NCI-H2029 treated with DMSO at 0.1 percent for 48 hours (cell line): ENCODE measurements at regions not wholly inside any gene's neighbourhood (a gene's known extent, or its start where the extent isn't known, plus 50 kb on each side); places are given as distances from the start of the nearest gene placed in this dataset.

ENCODE experiments used
- DNase-seq: peaks from one replicate; lab custom pipeline; 2025; lab: John Stamatoyannopoulos, UW

DNA sequence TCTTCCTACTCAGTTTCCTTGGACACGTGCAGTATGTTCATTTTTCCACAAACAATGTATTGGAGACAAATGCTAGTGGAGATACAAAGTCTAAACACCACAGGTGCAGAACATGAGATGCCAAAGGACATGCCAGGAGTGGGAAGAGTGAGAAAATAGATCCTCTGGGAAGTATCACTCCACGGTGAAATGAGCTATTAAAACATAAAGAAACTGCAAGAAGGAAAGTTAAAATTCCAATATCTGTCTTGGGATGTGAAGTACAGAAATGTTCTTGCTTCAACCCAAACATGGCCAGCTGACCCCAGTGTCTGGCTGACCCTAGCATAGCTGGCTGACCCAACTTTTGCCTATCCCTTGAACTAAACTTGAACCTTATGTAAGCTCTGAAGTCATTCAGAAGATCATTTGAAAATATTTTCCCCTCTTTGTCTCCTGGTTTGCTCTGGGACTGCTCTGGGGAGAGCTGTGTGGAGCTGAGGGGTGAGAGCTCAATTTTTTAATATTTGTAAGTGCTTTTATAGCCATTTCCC lies 59.5 kb downstream of the FZD1 start:
- no peak for DNase-seq

DNA sequence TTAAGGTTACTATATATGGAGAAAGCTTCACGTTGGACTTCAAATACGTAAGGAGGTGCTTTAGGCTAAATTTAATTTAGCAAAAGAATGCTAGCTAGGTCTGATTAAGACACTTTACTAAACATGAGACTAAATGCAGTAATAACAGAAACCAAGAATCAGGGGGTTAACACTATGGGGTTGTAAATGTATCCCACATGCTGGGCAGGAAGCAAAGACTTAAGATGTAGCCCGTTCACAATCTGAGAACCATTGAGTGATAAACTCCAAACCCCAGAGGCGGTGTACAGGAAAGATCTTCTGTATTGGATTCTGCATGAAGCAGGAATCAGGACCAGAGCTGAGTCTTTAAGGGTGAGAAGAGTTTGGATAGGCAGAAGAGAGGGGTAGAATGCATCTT lies 60.4 kb downstream of the FZD1 start:
- no peak for DNase-seq

DNA sequence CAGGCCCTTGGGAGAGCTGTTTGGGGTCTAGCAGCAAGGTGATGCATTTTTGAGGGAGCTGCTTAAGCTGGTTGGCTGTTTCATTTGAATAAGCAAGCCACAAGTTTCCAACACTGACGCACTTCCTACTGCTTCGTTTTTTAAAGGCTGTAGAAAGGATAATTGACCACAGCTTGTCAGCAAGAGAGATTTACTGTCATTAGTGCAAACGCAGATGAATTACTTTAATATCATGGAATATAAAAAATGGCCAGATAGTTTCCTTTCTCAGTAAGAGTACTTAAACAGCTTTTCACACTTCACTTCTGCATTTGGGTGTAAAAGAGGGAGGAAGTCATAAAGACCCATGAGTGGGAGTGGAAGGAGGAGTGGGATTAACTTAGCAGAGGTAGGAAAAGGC lies 61.5 kb downstream of the FZD1 start:
- no peak for DNase-seq

DNA sequence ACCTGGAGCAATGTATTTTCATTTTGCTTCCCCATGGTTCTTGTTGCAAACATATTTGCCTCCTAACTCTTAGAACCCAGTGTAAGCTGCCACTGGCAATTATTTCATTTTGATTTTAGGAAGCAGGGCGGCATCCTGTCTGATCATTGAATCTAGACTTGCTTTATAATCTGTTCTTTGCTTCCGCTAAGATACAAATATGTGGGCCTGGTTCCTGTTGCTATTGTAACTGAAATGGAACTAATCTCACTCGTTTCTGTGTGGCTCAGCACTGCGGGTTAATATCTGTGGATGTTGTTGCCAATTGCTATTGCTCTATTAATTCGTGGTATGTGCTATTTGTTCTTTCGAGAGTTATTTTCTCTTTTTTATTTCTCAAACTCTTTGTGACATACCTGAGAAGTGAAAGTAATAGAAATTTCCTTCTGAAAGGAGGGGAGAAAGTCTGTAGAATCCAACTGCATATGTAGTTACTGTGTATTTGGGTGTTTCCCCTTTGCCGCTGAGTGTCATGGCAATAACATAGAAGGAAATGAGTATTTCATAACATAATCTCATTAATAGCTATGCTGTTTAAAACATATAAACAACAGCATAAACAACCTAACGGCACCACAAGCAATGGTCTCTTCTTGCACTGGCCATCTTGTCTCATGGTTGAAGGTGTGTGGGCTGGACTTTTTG lies 62.4 kb downstream of the FZD1 start:
- no peak for DNase-seq

DNA sequence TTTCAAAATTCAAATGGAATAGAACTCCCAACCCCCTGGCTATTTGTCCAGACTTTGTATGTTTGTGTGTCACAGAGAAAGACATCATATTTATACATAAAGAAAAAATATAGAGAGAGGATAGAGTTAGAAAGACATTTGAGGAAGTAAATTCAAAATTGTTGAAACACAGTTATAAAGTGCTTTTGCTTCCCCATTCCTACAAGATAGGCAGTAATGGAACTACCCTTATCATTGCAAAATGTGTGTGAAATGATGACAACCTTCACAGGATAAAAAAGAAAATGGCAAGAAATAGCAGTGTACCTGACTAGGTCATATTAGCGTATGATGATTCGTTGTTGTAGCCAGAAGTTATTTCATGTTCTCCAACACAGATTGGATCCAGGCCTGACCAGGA lies 63.1 kb downstream of the FZD1 start:
- DNase-seq, result no peak

DNA sequence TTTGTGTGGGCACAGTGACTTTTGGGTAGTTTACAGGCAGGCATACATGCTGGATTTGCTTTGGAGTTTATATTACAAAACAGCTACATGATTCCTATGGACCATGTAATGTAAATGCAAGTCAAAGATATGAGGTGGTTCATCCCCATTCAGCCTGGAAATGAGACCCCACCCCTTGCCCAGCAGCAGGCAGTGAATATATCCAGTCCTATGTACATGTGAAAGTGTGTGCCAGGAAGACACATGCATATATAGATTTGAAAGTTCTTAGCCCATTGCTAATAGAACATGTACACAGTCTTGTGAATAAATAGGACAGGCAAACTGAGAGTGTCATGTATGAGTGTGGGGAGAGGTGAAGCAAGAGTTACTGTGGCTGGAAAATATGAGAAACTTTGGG lies 65.3 kb downstream of the FZD1 start:
- no peak for DNase-seq

DNA sequence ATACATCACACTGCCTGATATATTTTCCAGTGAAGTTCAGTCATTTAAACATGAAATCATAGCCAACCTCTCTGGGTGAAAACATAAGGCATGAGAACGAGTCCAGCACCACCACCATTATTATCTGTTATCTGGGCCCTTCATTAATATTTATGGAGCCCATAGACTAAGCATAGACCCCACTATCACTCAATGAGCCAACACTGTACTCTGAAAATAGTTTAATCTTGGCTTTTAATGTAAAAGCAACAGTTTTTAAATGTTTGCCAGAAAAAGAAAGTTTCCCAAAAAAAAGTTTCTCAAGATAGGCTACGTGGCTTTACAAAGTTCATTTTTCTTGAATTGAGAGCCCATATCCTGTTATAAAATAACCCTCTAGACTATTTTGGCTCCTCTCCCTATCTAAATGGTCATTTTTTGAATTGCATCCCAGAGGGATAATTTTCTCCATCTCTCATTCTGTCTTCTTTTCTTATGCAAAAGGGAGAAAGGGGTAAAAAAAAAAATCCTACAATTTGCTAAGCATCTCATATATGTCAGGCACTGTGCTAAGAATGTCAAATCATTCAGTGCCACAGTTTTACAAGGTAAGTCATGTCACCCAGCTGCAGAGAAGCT lies 66.1 kb downstream of the FZD1 start:
- no peak for DNase-seq

DNA sequence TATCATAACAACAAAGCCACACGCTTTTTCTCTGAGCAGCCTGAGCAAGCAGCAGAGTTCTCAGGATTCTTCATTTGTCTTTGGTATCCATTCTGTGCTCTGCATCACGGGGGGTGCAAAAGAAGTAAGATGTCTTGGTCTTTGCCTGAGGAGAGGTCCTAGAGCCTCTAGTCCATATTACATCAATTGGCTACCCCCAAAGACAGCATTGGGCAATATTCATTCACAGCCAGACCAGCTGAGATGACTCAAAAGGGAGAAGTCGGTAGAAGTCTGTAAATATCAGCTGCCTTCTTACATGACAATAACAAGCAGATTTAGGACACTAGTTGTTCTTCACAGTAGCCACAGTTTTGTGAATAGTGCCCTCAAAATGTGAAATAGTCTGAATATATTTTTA lies 66.6 kb downstream of the FZD1 start:
- no peak for DNase-seq

DNA sequence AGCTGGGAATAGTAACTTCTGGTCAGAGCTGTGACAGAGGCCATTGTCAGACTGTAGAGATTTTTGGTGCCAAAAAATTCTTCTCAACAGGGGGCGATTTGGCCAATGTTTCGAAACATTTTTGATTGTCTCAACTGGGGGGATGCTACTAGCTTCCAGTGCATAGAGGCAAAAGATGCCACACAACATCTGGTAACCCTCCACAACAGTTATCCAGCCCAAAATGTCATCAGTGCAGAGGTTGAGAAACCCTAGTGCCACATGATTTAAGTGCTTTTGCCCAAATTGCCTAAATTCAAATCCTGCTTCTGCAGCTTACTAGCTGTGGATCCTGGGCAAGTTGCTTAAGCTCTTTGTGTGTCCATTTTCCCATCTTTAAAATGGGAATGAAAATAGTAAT lies 71.9 kb downstream of the FZD1 start:
- no peak for DNase-seq

DNA sequence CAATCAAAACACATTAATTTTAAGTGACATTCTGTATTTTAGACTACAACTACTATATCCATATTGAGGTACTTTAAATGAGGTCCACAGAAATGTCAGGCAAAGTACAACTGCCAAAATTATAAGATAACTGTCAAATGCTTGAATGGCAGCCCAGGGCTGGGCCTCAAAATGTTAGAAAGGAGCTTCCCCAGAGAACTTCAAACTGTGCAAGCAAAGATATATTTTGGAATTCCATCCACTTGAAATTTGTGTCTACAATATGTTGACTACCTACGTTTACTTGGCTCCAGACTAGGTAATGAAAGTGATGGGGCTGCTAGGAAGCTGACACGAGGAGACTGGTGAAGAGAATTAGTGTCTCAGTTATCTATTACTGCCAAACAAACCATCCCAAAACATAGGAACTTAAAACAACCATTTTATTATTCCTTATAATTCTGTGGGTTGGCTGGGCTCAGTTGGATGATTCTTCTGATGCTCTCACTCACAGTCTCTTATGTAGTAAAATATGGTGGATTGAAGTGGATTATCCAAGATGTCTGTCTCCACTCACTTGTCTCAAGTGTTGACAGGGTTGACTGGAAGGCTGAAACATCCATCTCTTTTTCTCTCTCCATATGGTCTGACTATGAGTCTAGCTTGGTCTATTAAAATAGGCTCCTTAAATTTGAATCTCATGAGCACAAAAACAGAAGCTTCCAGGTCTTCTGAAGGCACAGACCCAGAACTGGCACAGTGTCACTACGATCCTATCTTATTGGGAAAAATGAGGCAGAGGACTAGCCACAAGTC lies 74.2 kb downstream of the FZD1 start:
- DNase-seq, result no peak

DNA sequence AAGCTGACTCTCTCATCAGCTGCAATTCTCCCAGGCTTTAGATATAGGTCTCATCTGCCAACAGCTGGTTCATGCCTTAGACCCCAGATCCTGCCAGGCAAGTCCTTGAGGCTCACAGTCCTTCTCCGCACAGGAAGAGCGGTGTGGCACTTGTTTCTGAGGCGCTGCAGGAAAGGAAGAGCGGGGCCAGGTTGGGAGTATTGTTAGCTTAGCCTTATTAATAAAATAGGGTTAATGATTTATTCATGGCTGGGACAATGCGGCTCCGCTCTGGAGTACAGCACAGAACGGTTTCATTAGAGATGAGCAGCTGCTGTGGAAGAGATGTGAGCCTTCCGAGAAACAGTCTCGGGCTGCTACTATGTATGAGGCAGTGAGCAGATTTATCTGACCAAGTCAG lies 78.1 kb downstream of the FZD1 start:
- no peak for DNase-seq

DNA sequence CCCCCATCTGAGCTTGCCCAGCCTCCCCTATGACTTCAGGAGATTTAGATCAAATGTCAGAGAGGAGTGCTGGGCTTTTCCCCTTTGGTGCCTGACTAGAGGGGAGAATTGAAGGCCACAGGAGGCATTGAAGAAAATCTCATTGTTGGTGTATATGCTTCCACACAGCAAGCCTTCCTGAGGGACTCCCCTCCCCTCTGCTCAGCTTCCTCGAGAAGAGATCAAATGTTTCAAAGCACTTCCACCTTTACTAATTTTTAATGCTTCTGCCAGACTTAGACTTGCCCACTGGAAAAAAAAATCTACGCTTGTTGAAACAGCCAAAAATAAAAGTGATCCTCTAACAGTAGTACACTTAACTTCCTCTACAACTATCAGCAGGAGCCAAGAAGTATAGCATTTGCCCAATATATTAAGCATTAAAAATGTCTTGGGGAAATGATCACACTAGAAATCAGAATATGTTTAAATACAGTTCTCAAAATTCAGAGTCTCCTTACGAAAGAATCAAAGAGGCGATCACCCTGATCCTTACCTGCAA lies 79.3 kb downstream of the FZD1 start:
- DNase-seq, result no peak

DNA sequence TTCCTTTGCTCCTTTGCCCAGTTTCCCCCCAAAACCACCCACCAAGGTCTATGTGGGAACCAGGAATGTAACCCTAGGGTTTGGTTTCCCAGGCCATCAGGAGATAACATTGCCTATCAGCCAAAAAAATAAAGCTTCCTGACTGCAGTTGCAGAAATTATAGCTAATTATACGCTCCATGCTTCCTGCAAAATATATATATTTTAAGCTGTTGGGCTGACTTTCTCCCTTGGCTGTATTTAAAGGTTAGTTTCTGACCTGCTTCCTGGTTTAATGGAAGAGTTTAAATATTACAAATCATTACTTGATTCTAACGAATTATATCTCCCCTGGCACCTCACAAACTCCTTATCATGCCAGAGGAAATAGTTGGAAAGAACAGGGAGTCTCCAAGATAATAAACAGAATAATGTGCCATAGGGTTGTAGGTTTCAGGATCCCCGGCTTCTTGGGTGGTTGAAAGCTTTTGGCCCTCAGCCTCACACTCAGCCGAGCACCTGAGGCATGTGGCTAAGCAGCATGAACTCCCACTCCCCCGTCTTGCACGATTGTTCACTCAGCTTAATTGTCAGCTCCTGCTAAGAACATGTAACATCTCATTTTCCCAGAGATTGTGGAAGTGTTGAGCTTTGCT lies 79.9 kb downstream of the FZD1 start:
- DNase-seq, result no peak

DNA sequence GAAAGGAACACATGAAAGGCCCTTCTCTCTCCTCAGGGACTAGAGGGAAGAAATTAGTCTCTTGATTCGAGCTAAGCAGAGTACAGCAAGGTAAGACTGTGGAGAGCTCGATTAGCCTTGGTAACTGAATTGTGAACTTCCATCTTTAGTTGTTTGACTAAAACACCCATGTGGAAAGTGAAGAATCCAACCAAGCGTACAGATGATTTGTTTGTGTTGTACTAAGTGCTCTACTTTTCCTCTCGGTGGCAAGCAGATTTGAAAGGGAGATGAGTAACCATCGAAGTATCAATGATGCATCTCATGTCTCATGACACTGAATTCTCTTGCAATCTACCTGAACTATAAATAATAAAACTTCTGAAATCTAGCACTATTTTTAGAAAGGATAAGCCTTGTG lies 80.7 kb downstream of the FZD1 start:
- DNase-seq, result no peak

DNA sequence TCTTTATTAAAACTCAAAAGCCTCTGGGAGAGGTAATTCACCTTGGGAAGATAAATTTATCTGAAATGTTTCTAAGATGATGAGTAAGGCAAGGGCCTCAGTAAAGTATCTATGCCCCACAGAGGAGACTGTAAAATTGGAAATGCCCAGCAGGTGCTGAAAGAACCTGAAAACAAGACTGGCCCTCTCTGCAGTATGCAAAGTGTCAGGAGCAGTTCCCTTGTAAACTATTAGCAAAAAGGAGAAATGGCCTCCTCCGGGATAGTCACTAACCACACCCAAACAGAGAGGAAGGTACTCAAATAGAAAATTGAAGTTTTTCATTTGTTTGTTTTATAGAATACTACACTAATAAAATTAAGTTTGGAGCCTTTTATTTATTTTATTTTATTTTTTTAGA lies 81.2 kb downstream of the FZD1 start:
- no peak for DNase-seq

DNA sequence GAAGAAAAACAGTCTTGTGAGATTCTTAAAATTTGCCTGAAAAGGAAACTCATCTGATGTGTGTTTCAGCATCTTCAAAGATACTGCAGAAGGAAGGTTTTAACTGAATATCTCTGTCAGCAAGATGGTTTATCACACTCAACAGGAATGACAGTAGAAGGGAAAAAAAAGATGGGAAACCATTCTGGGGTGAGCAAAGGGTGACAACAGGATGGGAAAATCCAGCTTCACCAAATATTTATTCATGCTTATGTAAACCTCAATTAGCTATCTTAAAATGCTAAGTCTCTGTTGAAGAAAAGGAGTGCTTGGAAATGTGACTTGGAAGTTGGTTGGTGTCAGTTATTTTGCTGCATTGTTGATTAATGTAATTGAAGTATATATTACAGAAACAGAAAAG lies 82.2 kb downstream of the FZD1 start:
- DNase-seq, result no peak

DNA sequence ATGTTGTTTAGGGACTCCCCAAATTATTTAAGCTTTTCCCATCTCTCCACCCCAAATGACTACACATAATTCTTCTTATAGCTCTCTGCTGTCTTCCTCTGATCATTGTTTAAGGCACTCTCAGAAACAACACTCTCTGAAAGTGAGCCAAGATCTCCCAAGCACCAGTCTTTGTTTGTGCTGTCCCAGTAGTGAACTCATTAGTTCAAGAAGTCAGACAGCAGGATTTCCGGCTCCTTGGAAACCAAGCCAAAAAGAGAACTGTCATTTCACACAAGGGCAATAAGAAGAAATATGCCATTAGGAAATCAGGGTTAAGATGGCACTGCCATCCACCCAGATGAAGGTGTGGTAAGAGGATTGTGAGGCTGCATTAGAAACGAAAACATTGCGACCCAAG lies 83.1 kb downstream of the FZD1 start:
- DNase-seq, result no peak

DNA sequence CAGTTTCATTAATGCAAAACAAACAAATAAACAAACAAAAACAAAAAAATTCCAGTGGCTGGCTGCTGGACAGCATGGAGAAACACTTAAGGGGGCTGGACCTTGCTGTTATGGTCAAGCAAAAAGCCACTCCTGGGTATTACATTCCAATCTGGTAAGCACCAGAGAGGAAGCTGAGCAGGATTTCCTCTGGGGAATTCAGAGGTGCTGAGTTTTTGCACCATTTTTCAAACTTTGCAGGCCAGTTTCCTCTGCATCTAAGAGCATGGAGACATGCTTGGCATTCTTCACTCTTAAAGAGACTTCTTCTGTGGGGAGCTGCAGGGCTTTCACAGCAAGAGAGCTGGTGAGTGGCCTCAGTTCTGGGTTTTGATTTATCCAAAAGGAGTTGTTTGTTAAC lies 84.5 kb downstream of the FZD1 start:
- DNase-seq, result no peak

DNA sequence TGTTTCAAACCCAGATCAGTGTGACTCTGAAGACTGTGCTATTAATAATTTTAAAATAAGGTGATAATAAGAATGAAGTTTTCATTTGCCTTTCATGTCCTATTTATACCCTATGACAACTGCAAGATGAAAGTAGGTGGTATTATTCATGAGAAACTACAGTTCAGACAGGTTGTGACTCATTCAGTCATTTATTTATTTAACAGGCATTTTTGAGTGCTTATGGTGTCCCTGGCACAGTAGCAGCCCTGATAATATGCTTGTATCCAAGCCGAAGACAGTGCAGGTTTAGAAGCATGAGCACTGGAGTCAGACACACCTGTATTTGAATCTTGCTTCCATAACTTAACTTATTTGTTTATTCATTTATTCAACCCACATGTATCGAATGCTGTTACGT lies 87.1 kb downstream of the FZD1 start:
- DNase-seq, result no peak

DNA sequence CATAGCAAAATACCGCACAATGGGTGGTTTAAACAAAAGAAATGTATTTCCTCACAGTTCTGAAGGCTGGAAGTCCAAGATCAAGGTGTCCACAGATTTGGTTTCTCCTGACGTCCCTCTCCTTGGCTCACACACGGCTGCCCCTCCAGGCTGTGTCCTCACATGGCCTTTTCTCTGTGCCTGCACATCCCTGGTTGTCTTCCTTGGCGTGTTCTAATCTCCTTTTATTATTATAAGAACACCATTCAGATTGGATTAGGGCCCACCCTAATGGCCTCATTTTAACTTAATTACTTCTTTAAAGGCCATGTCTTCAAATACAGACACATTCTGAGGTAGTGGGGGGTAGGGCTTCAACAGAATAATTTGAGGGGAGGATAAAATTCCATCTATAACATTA lies 87.9 kb downstream of the FZD1 start:
- DNase-seq, result no peak

DNA sequence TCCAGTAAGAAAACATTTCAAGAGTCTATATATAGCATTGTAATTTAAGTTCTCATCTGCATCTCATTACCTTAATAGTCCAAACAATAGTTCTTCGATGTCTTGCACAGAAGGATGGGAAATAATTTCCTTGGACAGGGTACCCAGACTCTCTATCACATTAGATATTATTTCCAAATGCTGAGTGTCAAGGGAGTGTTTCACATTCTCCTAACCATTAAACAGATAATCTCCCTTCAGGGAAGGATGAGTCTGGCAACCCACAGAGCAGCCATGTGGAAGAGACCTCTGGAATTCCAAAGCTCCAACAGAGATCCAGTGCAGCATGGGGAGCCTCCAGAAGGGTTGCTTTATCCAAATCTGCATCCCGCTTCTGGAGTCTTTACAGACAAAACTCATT lies 89.6 kb downstream of the FZD1 start:
- DNase-seq, result no peak

DNA sequence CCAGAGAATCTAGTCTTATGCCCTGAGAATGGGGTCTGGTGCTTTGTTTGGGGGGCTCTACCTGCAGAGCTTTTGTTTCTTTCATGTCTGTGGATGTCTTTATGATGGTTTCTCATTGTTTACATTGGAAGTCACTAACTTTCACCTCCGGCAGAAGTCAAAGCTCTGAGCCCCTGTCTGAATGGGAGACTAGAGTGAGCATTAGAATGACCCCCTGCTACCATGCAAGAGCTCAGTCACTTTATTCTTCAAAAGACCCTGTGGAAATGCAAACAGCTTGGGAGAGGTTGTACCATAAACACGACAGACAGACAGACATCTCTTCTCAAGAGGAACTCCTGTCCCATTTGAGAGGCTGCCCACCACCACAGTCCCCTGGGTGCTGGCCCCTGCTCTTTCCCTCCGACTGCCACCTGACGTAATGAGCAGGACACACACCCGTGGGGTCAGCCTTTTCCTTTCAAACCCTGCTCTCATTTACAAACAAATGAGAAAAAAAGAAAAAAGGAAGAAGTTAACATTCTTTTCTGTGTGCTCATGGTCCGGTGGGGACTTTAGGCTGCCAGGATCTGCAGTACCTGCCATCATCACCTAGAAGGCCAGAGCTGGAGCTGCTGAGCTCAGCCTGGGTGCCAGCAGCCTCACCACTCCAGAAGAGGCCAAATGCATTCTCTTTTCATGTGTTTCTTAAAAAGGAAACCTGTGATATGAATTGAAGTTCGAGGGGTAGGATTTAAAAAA lies 91.6 kb downstream of the FZD1 start:
- DNase-seq, result no peak
